ENCODE measurements at regions not wholly inside any gene's neighbourhood (a gene's known extent, or its start where the extent isn't known, plus 50 kb on each side); places are given as distances from the start of the nearest gene placed in this dataset.

- Histone ChIP-seq H3K9me3 (ENCODE audit: control insufficient read depth, low read length) (no peaks in the 10 kb centered on the region), H3K27me3 (ENCODE audit: control insufficient read depth, insufficient read depth, low read length) (no peaks in the 10 kb centered on the region), H2AFZ (no peak overlapping the region), H3K27ac (no peak overlapping the region), H3K4me1 (no peaks in the 10 kb centered on the region), H3K36me3 (ENCODE audit: control insufficient read depth, insufficient read depth, low read length) (no peaks in the 10 kb centered on the region), H3K4me2 (ENCODE audit: low read length) (no peak overlapping the region), H3K79me2 (no peaks in the 10 kb centered on the region), H3K9ac (no peak overlapping the region), H3K4me3 (ENCODE audit: low read depth, low read length) (no peak overlapping the region)
- no peak for TF ChIP-seq CTCF (IDR thresholded peaks at IDR 0.05)
Measured at GRCh38 chr10:117476281-117476680, 66.3 kb upstream of the EMX2 start.

- no peaks in the 10 kb centered on the region for H3K9me3 ChIP-seq (ENCODE audit: control insufficient read depth, low read length)
- H3K9ac ChIP-seq = no peak overlapping the region
- H3K27me3 ChIP-seq (ENCODE audit: control insufficient read depth, insufficient read depth, low read length) = no peaks in the 10 kb centered on the region
- no peaks in the 10 kb centered on the region for H3K36me3 ChIP-seq (ENCODE audit: control insufficient read depth, insufficient read depth, low read length)
- H2AFZ ChIP-seq = no peak overlapping the region
- no peak for TF ChIP-seq CTCF (IDR thresholded peaks at IDR 0.05)
- no peak overlapping the region for H3K4me2 ChIP-seq (ENCODE audit: low read length)
- no peak overlapping the region for H3K4me3 ChIP-seq (ENCODE audit: low read depth, low read length)
- H3K27ac ChIP-seq = no peak overlapping the region
- H3K79me2 ChIP-seq = no peaks in the 10 kb centered on the region
- H3K4me1 ChIP-seq = no peaks in the 10 kb centered on the region
Measured at GRCh38 chr10:117472872-117473271, 69.7 kb upstream of the EMX2 start.

- H3K27ac ChIP-seq = no peak overlapping the region
- H2AFZ ChIP-seq = no peak overlapping the region
- no peaks in the 10 kb centered on the region for H3K4me1 ChIP-seq
- no peak overlapping the region for H3K4me3 ChIP-seq (ENCODE audit: low read depth, low read length)
- H3K27me3 ChIP-seq (ENCODE audit: control insufficient read depth, insufficient read depth, low read length) = no peaks in the 10 kb centered on the region
- no peak overlapping the region for H3K9ac ChIP-seq
- no peak for TF ChIP-seq CTCF (IDR thresholded peaks at IDR 0.05)
- H3K79me2 ChIP-seq = no peaks in the 10 kb centered on the region
- no peak overlapping the region for H3K4me2 ChIP-seq (ENCODE audit: low read length)
- no peaks in the 10 kb centered on the region for H3K36me3 ChIP-seq (ENCODE audit: control insufficient read depth, insufficient read depth, low read length)
- no peaks in the 10 kb centered on the region for H3K9me3 ChIP-seq (ENCODE audit: control insufficient read depth, low read length)
Measured at GRCh38 chr10:117471344-117471874, 71.1 kb upstream of the EMX2 start.

GRCh38 chr10:117470733-117471132 lies 71.8 kb upstream of the EMX2 start:
- Histone ChIP-seq H3K27me3 (ENCODE audit: control insufficient read depth, insufficient read depth, low read length) (no peaks in the 10 kb centered on the region), H3K9me3 (ENCODE audit: control insufficient read depth, low read length) (no peaks in the 10 kb centered on the region), H3K4me1 (no peaks in the 10 kb centered on the region), H3K27ac (no peak overlapping the region), H2AFZ (no peak overlapping the region), H3K79me2 (no peaks in the 10 kb centered on the region), H3K9ac (no peak overlapping the region), H3K4me3 (ENCODE audit: low read depth, low read length) (no peak overlapping the region), H3K36me3 (ENCODE audit: control insufficient read depth, insufficient read depth, low read length) (no peaks in the 10 kb centered on the region), H3K4me2 (ENCODE audit: low read length) (no peak overlapping the region)
- no peak for TF ChIP-seq CTCF (IDR thresholded peaks at IDR 0.05)

- no peak for TF ChIP-seq CTCF (IDR thresholded peaks at IDR 0.05)
- no peak overlapping the region for H3K4me2 ChIP-seq (ENCODE audit: low read length)
Measured at GRCh38 chr10:117468665-117469064, 73.9 kb upstream of the EMX2 start.

More at GRCh38 chr10:117468665-117469064, 73.9 kb upstream of the EMX2 start:
- no peak overlapping the region for H3K4me3 ChIP-seq (ENCODE audit: low read depth, low read length)
- no peaks in the 10 kb centered on the region for H3K36me3 ChIP-seq (ENCODE audit: control insufficient read depth, insufficient read depth, low read length)
- H2AFZ ChIP-seq = no peak overlapping the region
- H3K9ac ChIP-seq = no peak overlapping the region
- no peaks in the 10 kb centered on the region for H3K27me3 ChIP-seq (ENCODE audit: control insufficient read depth, insufficient read depth, low read length)
- H3K27ac ChIP-seq = no peak overlapping the region
- no peaks in the 10 kb centered on the region for H3K9me3 ChIP-seq (ENCODE audit: control insufficient read depth, low read length)
- no peaks in the 10 kb centered on the region for H3K4me1 ChIP-seq
- no peaks in the 10 kb centered on the region for H3K79me2 ChIP-seq

Measured in parathyroid adenoma (tissue), 2 donors.